Stimulated activated CD8-positive, alpha-beta memory T cell treated with anti-CD3 and anti-CD28 coated beads, Interleukin-15, amount 100 ng/mL, for 24 hours (primary cell): ENCODE measurements at regions not wholly inside any gene's neighbourhood (a gene's known extent, or its start where the extent isn't known, plus 50 kb on each side); places are given as distances from the start of the nearest gene placed in this dataset.
"Not testable (repeated sequence)": the region's sequence is repeated elsewhere in the genome, so short reads cannot be mapped to it uniquely, and the experiment has no call there.

ENCODE experiments used
- DNase-seq: peaks from one replicate; pipeline ENCODE4 v3.0.0-alpha.2; 2020; ENCODE audit warnings: low read depth

- DNase-seq: no peak
Measured at GRCh38 chr4:111269439-111269838, 646.6 kb upstream of the PITX2 start.

DNA sequence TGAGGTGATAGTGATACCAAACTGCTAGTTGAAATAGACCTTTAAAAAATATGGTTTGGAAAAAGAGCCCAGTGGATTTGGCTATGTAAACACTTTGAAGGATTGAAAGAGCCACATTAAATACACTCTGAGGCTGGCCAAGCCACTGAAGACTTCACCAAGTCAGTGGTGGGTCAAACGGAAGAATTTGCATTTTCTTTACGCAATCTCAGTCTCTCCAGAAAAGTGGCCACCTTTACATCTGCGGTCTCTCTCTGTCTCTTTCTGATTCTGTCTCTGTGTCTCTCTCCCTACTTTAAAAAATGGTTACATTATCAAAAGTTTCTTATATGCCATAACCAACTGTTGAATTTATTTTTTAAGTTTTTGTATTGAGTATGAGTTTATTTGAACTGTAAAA, 651.2 kb upstream of the PITX2 start:
- DNase-seq: no peak

DNA sequence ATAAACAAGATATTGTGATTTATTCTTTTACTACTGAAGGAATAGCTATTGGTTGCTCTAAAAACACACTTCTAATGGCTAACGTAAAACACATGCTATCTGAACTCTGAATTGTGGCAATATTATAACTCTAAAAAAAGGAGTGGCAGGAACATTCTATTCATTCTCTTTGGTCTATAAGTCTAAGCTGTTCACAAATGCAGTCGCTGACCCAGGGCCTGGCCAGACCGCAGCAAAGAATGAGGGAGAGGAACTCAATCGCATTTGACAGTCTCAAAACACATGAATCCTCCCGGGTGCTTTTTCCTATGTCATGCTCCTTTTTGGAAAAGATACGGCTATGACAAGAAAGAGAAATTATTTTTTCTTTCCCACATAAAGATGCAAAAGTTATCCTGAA, 651.6 kb upstream of the PITX2 start:
- no peak for DNase-seq

GRCh38 chr4:111281219-111281618, 658.3 kb upstream of the PITX2 start:
- DNase-seq: no peak

GRCh38 chr4:111282035-111282434, 659.2 kb upstream of the PITX2 start:
- no peak for DNase-seq

GRCh38 chr4:111283066-111283677, 660.3 kb upstream of the PITX2 start:
- DNase-seq: peak; percentile 3

DNA sequence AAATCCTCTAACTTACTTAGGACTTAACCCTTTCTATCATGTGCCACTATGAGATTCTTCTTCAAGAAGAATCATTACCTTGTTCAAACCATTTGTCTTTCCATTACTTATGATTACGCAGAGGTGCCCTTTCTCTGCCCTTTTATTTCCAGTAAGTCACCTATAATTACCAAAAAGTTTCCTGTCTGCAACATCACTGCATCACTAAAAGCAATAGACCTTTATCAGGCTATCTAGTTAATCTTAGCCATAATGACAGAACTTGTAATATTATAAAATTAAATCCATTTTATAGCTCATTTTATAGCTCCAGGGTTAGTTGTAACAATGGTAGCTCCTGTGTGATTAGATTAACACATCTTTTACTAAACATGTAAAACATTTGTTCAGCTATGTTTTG, 673.6 kb upstream of the PITX2 start:
- DNase-seq: no peak

- DNase-seq: no peak
Measured at GRCh38 chr4:111303806-111304205, 680.9 kb upstream of the PITX2 start.

GRCh38 chr4:111323496-111323895, 700.6 kb upstream of the PITX2 start:
- DNase-seq: no peak

DNA sequence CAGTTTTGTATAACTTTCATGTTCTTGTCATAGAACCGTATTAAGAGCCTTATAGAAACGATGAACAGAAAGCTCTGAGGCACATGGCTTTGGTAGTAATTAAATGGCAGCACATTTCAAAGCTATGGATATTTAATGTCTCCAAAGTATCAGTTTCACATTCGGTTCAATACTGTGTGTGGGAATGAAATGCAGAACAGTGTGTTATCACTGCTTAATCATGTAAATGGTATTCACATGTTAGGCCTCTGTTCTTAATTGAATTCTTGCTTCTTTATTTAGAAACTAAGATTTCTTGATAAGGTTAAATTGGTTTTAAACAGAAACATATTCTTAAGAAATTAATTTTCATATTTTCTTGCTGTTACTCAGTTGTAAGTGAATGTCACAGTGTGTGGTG, 701.0 kb upstream of the PITX2 start:
- DNase-seq: no peak

GRCh38 chr4:111326450-111326849, 703.6 kb upstream of the PITX2 start:
- DNase-seq: no peak

- DNase-seq: no peak
Measured at GRCh38 chr4:111330786-111331185, 707.9 kb upstream of the PITX2 start.

GRCh38 chr4:111334361-111334760, 711.5 kb upstream of the PITX2 start:
- DNase-seq: no peak

DNA sequence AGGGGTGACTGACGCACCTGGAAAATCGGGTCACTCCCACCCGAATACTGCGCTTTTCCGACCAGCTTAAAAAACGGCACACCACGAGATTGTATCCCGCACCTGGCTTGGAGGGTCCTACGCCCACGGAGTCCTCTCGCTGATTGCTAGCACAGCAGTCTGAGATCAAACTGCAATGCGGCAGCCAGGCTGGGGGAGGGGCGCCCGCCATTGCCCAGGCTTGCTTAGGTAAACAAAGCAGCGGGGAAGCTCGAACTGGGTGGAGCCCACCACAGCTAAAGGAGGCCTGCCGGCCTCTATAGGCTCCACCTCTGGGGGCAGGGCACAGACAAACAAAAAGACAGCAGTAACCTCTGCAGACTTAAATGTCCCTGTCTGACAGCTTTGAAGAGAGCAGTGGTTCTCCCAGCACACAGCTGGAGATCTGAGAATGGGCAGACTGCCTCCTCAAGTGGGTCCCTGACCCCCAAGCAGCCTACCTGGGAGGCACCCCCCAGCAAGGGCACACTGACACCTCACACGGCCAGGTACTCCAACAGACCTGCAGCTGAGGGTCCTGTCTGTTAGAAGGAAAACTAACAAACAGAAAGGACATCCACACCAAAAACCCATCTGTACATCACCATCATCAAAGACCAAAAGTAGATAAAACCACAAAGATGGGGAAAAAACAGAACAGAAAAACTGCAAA, 714.5 kb upstream of the PITX2 start:
- DNase-seq: not testable (repeated sequence)

DNA sequence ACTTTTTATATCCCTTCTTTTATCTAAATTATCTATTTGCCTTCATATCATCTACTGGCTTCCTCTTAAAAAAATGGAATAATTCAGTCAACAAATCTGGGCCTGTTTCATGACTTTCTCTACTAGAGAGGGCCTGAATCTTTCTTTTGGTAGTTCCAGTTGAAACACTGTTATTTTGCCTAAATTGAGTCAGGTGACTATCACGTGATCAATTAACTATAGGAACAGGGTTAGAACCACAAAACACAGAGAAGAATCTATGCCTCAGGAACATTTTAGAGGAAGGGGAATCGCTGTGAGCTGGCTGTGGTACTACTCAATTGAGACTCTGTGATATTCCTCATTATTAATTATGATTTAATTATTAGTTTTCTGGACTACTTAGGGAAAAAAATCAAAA, 736.7 kb upstream of the PITX2 start:
- no peak for DNase-seq

GRCh38 chr4:111360906-111361305, 738.0 kb upstream of the PITX2 start:
- no peak for DNase-seq

GRCh38 chr4:111362941-111363361, 740.1 kb upstream of the PITX2 start:
- DNase-seq: no peak

- not testable (repeated sequence) for DNase-seq
Measured at GRCh38 chr4:111377880-111378279, 755.0 kb upstream of the PITX2 start.

- no peak for DNase-seq
Measured at GRCh38 chr4:111388561-111388960, 756.7 kb upstream of the FAM241A start.

GRCh38 chr4:111391829-111392228, 753.4 kb upstream of the FAM241A start:
- DNase-seq: no peak

- no peak for DNase-seq
Measured at GRCh38 chr4:111393781-111394180, 751.5 kb upstream of the FAM241A start.

DNA sequence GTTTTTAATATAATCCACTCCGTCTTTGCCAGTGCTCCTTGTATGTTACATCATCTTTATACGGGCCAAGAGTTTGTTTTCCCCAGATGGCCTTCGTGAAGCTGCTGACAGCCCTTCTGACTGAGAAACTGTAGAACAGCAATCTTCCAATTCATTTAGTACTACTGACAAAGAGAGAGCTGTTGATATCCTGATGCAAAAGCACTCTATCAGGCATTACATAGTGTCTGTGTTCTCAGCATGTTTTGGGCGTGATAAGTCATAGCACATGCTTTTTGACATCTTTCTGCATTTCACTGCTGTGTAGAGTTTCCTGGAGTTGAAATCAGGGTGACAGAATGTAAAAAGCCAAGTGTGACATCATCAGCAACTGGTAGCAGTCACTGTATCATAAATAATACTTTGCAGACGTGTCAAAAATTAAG, 746.3 kb upstream of the FAM241A start:
- no peak for DNase-seq

DNA sequence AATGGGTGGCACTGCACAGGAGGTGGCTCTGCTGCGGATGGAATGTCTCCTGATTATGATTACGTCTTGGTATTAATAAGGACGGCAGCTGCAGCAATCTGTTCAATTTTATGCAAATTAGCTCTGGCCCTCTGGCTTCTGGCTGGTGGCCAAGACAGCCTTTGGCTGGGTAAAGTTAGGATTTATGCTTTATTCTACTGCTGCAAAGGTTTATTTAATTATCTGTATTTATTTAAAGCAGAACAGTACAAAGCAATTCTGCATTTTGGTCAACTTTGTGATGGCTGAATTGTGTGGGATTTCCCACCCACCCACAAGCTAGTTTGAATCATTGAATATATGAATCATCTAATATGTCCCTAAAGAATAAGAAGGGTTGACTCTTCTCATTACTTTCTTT, 745.6 kb upstream of the FAM241A start:
- DNase-seq: no peak

DNA sequence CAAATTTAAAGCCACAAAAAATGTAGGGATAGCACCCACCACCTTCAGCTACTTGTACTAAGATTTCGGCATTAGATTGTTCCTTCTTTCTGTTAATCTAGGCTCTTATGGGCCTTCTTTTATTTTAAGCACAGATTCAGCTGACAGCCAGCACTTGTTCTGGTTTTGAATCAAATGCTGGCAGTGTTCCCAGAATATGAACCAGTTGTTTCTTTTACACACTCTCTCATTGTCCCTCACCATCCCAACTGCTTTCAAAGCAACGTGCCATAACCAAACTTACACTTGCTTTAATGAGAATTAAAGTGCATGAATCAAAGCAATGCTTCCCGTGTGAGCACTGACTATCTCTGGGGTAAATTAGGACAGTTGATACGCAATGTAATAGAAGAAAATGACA, 744.5 kb upstream of the FAM241A start:
- DNase-seq: no peak
